Hematopoietic multipotent progenitor cell treated with erythropoietin and hydrocortisone succinate and interleukin-3 and kit ligand, for 17 days (in vitro differentiated cells): ENCODE measurements at regions not wholly inside any gene's neighbourhood (a gene's known extent, or its start where the extent isn't known, plus 50 kb on each side); places are given as distances from the start of the nearest gene placed in this dataset.
A peak's percentile ranks its signal among the peaks of the same experiment; 100 is the strongest.

Experiments
- DNase-seq: peaks from one replicate; pipeline ENCODE4 v3.0.0-alpha.2; 2015; ENCODE audit warnings: low spot score

DNA sequence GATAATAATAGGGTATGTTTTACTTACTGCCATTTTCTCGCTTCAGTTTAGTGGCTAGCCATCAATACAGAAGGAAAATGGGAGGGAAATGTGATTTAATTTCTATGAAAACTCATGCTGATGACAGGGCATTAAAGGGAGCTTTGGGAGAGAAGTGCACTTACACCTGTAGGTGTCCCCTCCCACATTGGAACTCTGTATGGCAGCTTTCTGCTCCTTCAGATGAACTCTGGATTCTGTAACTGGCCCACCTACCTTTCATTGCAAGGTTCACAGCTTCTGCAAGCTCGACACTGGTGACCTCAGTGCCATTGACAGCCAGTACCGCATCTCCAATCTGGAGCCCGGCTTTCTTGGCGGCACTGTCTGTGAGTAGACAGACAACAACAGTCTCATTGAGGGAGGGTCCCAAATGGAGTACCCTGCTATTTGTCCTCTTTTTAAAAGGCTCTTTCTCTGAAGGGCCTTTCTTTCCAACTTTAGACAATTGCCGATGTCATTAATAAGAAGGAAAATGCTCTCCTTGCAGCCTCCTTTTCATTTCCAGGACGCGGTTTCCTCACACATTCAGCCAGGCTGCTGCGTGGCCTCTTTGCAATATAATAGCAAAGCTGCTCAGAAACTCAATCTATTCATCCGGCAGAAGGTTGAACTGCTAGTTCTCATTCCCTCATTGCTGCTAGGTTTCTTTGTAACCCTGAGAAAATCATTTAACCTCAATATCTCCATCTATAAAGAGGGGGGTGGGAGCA lies 63.6 kb downstream of the NUDT12 start:
- no peak for DNase-seq

DNA sequence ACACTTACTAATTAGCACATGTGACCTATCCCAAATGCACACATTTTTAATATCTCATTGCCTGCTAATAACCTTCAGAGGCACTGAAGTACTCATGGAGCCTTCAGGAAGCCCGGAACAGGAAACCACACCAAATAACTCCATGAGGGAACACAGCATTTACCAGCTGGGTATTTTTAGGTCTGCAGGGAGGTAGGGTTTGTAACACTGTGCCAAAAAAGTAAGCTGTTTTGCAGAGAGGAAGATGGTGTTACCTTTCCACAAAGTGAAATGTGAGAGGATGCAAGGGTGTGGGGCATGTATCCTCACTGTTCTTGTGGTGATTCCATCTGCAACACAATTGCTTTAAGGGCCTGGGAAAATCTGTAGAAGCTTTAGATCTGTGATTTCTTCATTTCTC lies 64.4 kb downstream of the NUDT12 start:
- no peak for DNase-seq

DNA sequence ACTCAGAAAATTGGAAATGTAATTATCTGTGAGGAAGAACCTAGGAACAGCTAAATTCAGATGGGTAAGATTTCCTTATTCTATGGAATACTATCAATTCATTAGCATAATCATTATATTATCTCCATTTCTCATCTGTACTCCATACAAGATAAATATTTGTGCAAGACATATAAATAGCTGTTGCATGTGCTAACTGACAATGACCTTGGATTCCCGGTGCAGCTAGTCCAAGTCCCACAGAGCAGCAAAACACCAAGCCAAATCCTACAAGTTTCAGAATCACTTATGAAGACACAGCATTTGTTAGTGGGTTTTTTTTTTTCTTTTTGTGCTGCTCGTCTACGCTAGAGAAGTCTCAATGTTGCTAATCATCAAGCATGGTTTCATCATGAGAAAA lies 64.8 kb downstream of the NUDT12 start:
- no peak for DNase-seq

DNA sequence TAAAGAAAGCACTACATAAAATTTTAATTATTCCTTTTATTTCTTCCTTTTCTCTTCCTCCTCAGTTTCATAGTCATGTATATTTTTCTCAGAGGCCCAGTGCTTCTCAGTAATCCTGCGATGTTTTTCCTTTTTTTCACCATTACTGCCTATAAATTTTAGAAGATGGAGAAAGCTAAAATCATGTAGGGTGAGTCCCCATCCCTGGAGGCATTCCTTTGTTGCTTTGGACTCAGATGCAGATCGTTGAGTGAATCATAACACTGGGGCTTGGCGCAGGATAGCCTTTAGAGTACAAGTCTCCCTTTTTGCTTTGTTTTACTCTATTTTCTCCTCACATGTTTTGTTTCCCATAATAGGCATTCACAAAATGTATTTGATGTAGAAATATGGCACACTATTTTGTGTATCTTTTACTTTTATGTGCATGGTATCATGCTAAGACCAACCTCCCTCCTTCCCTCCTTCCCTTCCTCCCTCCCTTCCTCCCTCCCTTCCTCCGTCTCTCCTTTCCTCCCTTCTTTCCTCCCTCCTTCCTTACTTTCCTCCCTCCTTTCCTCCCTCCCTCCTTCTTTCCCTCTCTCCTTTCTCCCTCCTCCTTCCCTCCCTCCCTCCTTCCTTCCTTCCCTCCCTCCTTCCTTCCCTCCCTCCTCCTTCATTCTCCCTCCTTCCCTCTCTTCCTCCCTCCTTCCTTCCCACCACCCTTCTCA lies 72.4 kb downstream of the NUDT12 start:
- DNase-seq: no peak

DNA sequence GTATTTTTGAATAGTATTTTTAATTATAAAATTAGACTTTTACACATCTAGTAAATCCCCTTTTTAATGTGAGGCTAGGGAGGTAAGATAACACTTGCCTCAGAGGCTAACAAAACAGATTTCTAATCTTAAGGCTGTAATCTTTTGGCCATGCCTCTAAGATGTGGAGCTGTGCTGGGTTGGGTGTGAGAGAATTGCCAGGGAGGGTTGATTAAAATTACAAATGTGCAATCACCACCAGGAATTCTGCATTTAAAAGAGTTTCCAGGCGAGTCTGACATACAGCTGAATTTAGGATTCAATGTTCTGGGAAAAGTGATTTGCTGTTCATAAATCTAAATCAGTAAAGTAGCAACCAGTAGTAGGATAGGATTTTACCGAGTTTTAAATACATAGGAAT lies 73.3 kb downstream of the NUDT12 start:
- no peak for DNase-seq

DNA sequence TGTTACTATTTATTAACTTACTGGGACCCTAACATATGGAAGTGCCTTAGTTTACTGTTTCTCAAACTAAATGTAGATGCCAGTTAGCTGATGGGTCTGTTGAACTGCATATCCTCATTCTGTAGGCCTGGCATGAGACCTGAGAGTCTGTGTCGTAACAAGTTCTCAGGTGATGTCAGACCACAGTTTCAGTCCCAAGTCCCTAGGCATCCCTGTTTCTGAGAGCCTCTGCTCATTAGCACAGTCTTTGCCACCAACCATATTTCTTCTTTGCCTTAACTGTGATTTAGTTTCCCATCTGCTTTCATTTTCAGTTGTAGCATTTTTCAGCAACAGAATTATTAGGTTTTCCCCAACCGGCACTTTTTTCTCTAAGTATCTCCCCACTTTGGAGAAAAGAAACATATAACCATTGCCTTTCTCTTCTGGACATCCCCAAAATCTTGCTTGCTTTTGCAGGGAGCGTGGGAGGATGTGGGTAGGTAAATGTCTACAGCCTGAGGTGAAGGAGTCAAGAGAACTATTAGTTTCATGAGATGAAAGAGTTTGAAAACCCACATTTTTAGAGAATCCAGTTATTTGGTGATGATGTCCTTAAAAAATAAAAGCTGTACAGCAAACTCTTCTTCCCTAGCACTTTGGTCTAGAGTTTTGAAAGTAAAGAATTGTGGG lies 74.6 kb downstream of the NUDT12 start:
- DNase-seq: no peak

DNA sequence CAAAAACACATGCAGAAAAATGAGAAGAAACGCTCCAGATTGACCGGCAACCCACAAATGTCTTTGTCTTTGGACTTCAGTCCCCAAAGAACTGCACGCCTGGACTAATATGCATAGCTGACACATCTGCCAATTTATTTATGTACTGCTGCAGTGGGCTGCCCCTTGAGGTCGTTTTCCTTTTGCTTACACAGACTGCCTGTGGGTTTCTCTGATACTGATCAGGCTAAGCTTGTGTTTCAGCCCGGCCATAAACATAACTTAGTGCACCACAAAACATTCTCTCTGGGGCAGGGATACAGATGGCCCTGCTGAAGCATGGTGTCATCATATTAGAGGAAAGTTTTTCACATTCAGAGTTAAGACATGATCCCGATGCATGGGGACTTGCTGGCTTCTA lies 75.4 kb downstream of the NUDT12 start:
- no peak for DNase-seq

DNA sequence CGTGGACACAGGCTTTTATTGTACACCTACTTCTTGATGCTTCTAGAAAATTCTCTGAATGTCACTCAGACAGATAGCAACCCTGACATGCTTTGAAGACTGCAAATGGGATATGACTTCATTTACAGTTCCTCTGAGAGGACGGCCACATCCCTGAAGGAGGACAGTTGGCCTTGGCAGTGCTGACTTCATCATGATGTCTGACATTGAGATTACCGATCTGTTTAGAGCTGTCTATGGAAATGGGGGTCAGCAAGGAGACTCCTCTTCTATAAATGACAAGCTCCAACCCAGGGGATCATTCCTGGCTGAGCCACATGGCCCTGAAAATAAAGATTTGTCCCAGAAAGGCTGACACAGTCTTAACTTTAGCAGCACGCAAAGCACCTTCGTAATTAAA lies 75.8 kb downstream of the NUDT12 start:
- no peak for DNase-seq

DNA sequence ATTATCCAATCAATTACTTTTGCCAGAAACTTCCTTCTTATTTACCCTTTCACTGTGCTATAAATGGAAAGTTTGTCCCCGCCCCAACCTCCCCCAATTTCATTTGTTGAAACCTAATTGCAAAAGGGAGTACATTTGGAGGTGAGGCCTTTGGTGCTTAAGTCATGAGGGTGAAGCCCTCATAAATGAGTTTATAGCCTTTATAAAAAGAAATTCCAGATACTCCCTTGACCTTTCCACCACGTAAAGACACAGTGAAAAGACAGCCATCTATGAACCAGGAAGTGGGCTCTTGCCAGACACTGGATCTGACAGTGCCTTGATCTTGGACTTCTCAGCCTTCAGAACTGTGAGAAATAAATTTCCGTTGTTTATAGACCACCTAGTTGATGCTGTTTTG lies 82.3 kb downstream of the NUDT12 start:
- DNase-seq: no peak

DNA sequence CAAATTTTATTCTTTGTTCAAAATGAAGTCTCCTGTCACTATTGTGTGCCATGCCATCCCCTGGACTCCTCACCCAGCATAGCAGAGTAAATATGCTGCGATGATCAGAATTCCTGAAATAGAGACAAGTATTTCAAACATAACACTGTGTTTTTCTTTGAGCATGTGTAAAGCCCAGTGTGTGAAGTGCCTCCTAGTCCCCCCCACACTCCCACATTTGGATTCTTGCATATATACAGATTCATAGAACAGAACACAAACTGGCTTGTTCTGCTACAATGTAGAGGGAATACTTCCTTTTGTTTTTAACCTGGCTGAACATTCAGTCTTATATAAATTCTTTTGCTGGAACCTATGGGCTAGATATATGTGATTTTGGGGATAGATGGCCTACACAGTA lies 84.9 kb downstream of the NUDT12 start:
- no peak for DNase-seq

DNA sequence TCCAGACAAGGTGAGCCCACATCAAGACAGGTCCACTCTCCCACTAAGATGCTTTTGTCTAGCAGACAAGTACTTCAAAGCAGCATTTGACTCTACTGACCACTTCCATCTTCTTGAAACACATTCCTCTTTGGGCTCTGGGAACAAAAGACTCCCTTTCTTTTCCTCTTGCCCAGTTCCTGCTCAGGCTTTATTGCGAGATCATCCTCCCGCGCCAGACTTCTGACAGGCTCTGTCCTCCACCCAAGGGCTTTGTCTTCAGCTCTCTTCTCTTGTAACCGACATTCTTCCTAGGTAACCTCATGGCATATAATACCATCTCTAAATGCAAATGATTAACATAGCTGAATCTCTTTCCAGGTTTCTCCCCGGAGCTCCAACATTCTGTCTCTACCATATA lies 85.8 kb downstream of the NUDT12 start:
- no peak for DNase-seq

DNA sequence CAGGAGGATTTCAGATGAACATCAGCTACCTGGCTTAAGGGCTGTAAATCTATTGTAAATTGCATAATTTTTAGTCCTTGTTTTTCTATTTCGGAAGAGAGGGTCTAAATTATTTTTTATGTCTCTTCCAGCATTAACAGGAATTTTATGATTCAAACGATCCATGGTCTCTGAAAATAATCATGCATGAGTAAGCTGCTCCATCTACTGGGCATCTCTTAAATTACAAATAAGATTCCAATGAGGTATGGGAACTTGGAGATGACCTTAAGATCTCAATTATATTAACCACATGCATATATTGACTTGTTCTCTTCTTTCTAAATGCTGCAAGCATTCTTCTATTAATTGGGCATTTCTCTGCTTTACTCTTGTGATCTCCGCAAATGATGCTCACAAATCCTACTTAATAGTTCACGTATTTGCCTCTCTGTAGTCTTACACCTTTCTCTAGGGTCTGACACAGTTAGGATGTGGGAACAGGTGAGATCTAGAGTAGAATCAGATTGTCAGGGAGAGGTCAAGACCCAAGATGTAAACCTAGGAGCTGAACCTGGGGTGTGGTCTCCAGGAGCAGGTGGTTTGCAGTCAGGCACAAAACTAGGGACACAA lies 86.9 kb downstream of the NUDT12 start:
- peak; percentile 43 for DNase-seq

DNA sequence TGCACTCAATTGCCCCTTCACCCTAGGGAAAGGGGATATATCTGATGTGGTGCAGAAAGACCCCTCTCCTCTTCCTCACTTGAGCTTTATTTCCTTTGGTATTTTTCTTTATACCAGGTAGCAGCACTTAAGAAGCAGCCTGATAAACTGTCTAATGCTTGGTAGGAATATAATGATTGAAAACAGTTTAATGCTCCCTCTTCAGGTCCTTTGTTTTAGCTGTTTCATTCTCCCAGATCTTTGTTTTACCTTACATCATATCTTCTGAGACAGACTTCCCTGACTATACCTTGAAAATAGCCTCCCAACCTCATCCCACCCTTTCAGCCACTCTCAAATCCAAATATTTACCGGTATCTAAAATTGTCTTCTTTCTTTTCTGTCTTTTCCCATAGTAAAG lies 87.9 kb downstream of the NUDT12 start:
- DNase-seq: no peak

DNA sequence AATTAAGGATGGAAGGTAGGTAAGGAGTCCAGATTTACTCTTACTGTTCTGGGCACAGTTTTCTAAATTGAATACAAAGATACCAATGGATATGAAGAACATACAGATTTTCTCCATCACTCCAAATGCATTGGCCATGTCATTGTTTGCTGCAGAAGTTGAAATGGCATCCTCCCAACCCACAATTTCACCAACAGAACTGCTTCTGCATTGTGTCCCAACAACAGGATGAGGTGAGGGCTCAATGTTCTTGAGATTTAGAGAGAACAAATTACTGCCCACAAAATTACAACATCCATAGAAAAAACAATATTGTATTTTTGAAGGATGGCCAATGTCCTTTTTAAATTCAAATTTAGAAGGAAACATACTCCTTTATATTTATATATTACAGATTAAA lies 88.9 kb downstream of the NUDT12 start:
- no peak for DNase-seq

DNA sequence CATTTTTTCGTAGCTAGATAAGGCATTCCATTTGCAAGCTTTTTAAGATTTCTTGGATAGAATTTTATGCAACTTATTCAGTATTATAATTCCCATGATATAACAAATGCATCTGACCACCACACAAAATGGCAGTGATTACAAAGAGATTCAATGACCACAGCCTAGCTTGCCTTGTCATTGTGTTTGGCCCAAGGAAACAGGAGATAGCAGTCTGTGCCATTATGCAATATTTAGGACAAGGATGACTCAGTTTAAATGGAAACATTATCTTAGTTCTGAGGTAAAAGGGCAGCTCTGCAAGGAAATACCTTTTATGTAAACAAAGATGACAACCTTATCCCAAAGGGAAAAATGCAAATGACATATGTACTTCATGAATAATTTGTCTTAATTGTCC lies 89.8 kb downstream of the NUDT12 start:
- no peak for DNase-seq

DNA sequence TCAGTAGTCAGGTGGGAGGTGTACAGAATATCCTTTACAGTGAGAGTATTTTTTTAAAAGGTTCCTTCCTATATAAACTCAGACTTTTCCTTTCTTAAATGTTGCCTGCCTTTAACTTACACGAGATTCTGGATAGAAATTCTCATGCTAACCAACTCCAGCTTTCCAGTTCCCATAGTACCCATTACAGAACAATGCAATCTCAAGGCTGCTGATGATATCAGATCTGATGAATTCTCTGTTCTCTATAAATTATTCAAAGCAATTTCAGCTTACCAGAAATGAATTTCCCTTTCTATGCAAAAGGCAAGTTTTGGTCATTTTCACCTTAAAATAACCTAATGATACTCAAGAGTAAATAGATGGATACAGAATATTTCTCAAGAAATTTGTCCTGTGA lies 90.3 kb downstream of the NUDT12 start:
- DNase-seq: no peak

DNA sequence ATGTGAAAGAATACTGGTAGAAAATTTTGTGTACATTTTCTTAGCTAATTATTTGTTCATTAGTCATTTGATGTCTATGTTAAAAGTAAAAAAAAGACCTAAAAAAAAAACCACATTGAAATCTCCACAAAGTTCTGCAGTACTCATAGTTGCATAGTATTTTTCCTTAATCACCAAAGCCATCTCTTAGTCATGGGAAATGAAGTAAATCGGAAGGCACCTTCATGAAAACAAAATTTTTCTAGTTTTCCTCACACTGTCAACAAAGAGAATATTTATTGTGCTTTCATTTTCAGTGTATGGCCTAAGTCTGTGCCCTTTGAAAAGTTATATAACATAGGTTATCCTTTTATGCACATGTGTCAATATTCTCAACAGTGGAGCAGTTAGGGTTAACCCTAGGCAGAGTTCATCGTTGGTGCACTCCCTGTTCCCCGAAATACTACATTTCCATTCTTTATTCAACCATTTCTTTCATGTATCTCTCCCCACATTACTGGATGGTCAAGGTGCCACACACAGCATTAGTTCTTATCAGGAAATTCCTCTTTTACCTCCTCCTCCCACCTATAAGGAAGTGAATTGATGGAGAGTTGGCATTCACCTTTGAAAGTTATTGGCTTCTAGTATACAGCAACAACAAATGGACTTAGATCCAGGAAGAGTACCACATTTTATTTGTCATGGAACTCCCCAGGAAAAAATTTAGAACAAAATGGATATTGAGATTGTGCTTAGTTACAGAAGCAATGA lies 93.1 kb downstream of the NUDT12 start:
- no peak for DNase-seq

DNA sequence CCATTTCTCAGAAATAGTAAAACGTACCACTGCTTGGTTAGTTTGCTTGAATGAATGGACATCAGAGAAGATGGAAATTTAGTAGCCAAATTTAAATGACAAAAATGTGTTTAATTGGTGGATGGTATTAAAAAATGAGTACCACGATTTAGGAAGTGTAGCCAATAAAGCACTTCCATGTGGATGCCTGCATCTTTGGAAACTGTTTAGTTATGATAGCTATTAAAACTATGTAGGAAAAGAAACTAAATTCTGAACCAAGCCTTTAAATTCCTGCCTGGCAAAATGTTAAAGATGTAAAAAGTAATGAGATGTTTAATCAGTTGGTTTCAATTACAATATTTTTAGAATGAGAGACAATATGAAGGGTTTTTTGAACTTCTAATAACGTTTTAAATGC lies 94.8 kb downstream of the NUDT12 start:
- DNase-seq: no peak

DNA sequence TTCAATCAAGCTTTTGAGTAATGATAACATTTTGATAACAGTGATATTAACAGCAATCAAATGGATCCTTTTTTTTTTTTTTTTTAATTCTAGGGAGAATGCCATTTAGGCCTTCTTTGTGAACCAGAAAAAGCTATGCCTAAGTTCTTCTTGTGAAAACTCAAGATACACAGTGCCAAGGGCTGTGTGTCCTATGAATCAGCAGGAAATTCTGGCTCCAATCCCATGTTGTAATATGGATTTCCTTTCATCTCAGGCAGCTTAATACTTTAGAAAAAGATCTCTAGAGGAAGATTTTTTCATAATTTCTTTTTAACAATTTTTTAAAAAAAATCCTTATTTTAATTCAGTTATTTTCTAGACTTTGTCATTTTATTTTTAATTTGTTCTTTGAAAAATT lies 96.1 kb downstream of the NUDT12 start:
- no peak for DNase-seq

DNA sequence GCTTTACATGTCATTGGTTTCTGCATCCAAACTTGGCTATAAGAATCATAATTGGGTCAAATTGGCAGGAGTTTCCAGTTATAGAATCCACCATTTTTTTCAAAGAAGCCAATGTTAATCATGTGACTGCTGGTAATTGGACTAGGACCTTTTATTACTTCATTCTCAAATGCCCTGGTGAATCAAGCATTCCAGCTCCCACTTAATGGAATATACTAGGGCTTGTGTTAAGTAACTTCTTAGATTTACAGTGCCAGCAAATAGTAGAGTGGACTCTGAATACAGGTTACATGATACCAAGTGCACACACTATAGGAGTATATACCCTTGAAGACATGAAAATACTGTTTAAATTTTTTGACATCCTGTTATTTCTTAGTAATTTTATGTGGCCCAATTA lies 96.7 kb downstream of the NUDT12 start:
- no peak for DNase-seq

DNA sequence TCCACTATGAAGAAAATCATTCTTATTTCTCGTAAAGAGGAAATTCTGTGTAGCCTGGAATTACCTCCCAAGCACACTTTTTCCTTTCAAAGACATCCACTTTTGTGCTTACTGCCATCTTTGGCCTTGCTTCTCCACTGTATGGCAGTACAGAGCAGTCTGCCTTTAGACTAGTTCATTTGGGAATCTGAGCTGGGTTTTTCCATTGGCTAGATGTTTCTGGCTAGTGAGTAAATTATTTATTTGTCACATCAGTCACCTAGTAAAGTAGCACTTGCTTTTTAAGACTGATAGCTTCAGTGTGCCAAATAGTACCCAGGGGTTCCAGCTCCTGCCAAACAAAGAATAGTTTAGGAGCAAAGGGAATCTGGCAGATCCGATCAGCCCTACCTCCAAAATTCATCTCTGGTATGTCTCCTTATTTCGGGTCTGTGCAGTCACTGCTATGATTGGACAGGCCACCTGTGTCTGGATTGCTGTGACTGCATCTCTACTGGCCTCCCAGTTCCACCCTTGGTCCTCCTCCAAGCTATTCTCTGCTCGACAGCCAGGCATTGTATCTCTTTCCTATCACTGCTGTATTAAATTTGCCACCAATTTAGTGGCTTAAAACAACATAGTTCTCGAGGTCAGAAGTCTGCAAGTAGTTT lies 97.6 kb downstream of the NUDT12 start:
- no peak for DNase-seq

DNA sequence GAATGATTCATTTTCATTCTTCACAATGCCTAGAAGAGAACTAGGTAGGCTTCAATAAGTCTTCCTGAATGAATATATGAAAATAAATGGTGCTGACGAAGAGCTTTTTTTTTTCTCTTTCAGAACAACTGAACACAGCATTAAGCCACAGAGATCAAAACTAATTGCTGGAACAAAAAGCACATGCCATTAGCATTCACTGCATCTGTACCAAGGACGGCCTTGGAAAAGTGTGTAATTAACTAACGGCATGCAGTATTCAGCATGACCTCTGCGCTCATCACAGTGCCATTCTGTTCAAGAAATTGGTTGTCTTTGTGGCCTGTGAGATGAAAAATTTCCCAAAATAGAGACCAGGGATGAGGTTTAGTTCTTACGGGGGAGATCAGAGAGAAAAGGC lies 99.3 kb downstream of the NUDT12 start:
- DNase-seq: no peak
